Aorta (tissue), 5 donors: ENCODE measurements at regions not wholly inside any gene's neighbourhood (a gene's known extent, or its start where the extent isn't known, plus 50 kb on each side); places are given as distances from the start of the nearest gene placed in this dataset.

Source experiments
- ATAC-seq: fragments of 200-7000 bp; cut with Tn5 transposase; one replicate; pipeline ENCODE4 v1.9.1; 2022; ENCODE audit warnings: moderate library complexity; ENCODE audit not compliant: low FRiP score
- DNase-seq, 2 donors: peaks; one replicate each; pipeline ENCODE4 v3.0.0-alpha.2; 2020
- H3K27ac ChIP-seq, 2 donors: one replicate each; pipeline ENCODE4 v1.5.1; 2013; ENCODE audit warnings: low read length in 2 of 2, mild to moderate bottlenecking in 2 of 2, moderate library complexity in 2 of 2, control low read depth in 1 of 2, inconsistent platforms in 1 of 2, low read depth in 1 of 2
- H3K27me3 ChIP-seq, 2 donors: one replicate each; pipeline ENCODE4 v1.6.1; 2013; ENCODE audit warnings: control low read depth in 1 of 2, low read length in 1 of 2, mild to moderate bottlenecking in 1 of 2, moderate library complexity in 1 of 2; ENCODE audit not compliant: insufficient read depth in 2 of 2, control insufficient read depth in 1 of 2
- H3K36me3 ChIP-seq, 2 donors: one replicate each; pipeline ENCODE4 v1.6.1; 2013; ENCODE audit warnings: control low read depth in 1 of 2, low read length in 1 of 2, mild to moderate bottlenecking in 1 of 2; ENCODE audit not compliant: insufficient read depth in 2 of 2, control insufficient read depth in 1 of 2
- H3K4me1 ChIP-seq, 2 donors: one replicate each; pipeline ENCODE4 v1.6.1; 2013; ENCODE audit warnings: low read length in 2 of 2, control low read depth in 1 of 2, mild to moderate bottlenecking in 1 of 2, moderate library complexity in 1 of 2; ENCODE audit not compliant: insufficient read depth in 2 of 2, control insufficient read depth in 1 of 2
- H3K4me3 ChIP-seq, 2 donors: one replicate each; pipeline ENCODE4 v1.5.1; 2013; ENCODE audit warnings: low read length in 2 of 2, control low read depth in 1 of 2, mild to moderate bottlenecking in 1 of 2
- H3K9me3 ChIP-seq: one replicate; pipeline ENCODE4 v1.6.1; 2013; ENCODE audit warnings: mild to moderate bottlenecking, low read length; ENCODE audit not compliant: control insufficient read depth
- WGBS, 2 donors: extraction: QIAGEN DNeasy Blood & Tissue Kit; methylation state at CpG; one replicate each; pipeline ENCODE4 v1.1.7; 2013; 5-methylcytosine and 5-hydroxymethylcytosine counted together
- intact Hi-C, 2 donors: fragments of 100-400 bp; cut with DNase I; formaldehyde crosslinking; loops; one replicate each; pipeline versions ENCODE4 v1.14.2 to v1.15.0; 2022
- donor health status: healthy with polysubstance abuse.
- donor health status: Bipolar disorder and iron deficiency.
- donor health status: DM: no; HTN: no; CAD: no.
- donor health status: DM: no; HTN: no; CAD: no.
- donor health status: DM: yes; HTN: yes; CAD: no.

GRCh38 chr10:130901311-130902165 lies 410.0 kb downstream of the TCERG1L start:
- no peak for ATAC-seq
- WGBS, 2 donors, result 69 to 73% methylated on average over 15 of the region's 15 CpGs
- H3K4me1 ChIP-seq, result no peaks in the 10 kb centered on the region
- no peak overlapping the region for H3K27ac ChIP-seq
- no peak overlapping the region for H3K4me3 ChIP-seq
- no peaks in the 10 kb centered on the region for H3K27me3 ChIP-seq
- no peak for DNase-seq
- H3K36me3 ChIP-seq, result no peaks in the 10 kb centered on the region
- intact Hi-C loops, result no loop called here
- no peaks in the 10 kb centered on the region for H3K9me3 ChIP-seq

DNA sequence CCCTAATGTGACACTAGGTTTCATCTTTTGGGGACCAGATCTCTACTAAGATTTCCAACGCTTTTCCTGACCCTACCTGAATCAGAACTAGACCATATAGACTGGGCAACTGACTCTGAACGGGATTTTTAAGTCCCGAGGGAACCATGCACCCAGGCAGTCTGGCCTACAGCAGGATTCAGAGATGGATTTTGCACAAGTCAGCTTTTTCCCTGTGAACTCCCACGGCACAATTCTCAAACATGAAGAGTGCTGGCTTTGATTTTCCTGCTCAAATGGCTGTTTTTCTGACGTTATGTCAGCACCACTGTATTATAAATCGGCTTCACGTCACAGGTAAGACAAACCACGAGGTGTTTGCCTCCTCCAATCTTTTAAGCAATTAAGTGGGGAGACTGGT lies 409.1 kb downstream of the TCERG1L start:
- no peak for ATAC-seq
- 43 to 48% methylated on average over 8 of the region's 8 CpGs for WGBS, 2 donors
- DNase-seq, result no peak
- no peak overlapping the region for H3K4me3 ChIP-seq
- no peaks in the 10 kb centered on the region for H3K4me1 ChIP-seq
- no peak overlapping the region for H3K27ac ChIP-seq
- intact Hi-C loops, result no loop called here
- H3K36me3 ChIP-seq, result no peaks in the 10 kb centered on the region
- no peaks in the 10 kb centered on the region for H3K27me3 ChIP-seq
- H3K9me3 ChIP-seq, result no peaks in the 10 kb centered on the region

DNA sequence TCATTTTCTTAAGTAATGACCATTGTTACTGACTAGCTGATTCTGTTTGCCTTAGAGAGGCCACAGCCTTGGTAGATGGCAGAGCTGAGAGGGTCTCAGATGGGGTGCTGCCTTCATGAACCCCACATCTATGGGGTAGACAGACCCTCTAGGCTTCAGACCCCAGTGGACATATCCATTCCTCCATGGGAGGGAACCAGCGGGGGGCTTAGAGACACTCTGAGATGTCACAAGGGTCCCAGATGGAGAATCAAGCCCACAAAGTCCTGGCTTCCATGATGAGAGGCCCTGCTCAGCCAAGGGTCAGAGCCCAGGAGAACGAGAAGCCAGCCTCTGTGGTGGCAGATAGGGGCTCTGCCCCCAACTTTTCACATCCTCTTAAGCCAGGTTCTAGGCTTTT lies 408.6 kb downstream of the TCERG1L start:
- WGBS, 2 donors, result 67 to 75% methylated on average over 2 of the region's 2 CpGs
- ATAC-seq (no peak), DNase-seq (no peak)
- H3K4me1 ChIP-seq, result no peaks in the 10 kb centered on the region
- intact Hi-C loops, result no loop called here
- no peak overlapping the region for H3K4me3 ChIP-seq
- no peaks in the 10 kb centered on the region for H3K9me3 ChIP-seq
- no peaks in the 10 kb centered on the region for H3K27me3 ChIP-seq
- no peaks in the 10 kb centered on the region for H3K36me3 ChIP-seq
- H3K27ac ChIP-seq, result no peak overlapping the region

DNA sequence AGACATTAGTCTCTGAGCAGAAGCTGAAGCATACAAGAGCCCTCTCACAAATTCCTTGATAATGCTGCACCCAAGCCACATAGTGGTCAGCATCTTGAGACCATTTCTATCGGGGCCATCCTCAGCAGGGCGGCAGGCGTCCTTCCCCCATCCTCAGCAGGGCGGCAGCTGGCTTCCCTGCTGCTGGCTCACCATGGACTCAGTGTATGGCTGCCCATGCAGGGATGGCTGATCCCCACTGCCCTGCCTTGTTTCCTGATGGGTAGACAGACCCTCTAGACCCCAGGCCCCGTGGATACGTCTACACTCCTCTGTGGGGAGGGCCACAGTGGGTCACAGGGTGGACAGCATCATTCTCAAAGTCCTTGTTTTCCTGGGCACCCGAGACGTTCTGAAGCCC lies 406.8 kb downstream of the TCERG1L start:
- Histone ChIP-seq H3K4me1 (no peaks in the 10 kb centered on the region), H3K36me3 (no peaks in the 10 kb centered on the region), H3K9me3 (no peaks in the 10 kb centered on the region), H3K27me3 (no peaks in the 10 kb centered on the region), H3K27ac (no peak overlapping the region), H3K4me3 (no peak overlapping the region)
- ATAC-seq (no peak), DNase-seq (no peak)
- intact Hi-C loops, result no loop called here
- WGBS, 2 donors, result 74 to 78% methylated on average over 8 of the region's 8 CpGs

DNA sequence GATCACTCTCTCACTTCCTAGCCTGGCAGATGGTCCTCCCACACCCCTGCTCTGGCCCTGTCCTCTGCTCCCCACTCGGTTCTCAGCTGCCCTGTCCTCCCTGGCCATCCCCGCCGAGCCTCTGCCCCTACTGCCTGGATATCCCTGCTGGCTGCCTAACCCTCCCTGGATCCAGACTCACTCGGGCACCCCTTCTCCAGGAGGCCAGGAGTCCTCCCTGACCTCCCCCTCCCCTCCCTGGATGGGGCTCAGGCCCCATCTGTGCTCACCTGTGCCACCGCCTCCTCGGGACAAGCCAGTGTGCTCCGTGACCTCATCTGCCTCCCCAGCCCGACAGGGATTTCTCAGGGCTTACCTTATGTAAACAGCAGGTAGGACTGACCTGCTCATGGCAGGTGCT lies 406.1 kb downstream of the TCERG1L start:
- WGBS, 2 donors, result 77 to 84% methylated on average over 8 of the region's 8 CpGs
- ATAC-seq, result no peak
- intact Hi-C loops, result no loop called here

GRCh38 chr10:130905921-130906320 lies 405.6 kb downstream of the TCERG1L start:
- 69 to 77% methylated on average over 8 of the region's 8 CpGs for WGBS, 2 donors
- no peak overlapping the region for H3K4me3 ChIP-seq
- no peak for ATAC-seq

More for the DNA sequence above, 406.1 kb downstream of the TCERG1L start:
- Histone ChIP-seq H3K36me3 (no peaks in the 10 kb centered on the region), H3K4me1 (no peaks in the 10 kb centered on the region), H3K27me3 (no peaks in the 10 kb centered on the region), H3K9me3 (no peaks in the 10 kb centered on the region), H3K27ac (no peak overlapping the region), H3K4me3 (no peak overlapping the region)
- no peak for DNase-seq

GRCh38 chr10:130910848-130911247 lies 400.7 kb downstream of the TCERG1L start:
- Histone ChIP-seq H3K4me1 (no peaks in the 10 kb centered on the region), H3K27me3 (no peaks in the 10 kb centered on the region), H3K27ac (no peak overlapping the region), H3K9me3 (peaks cover 3% of the 10 kb centered on the region), H3K36me3 (no peaks in the 10 kb centered on the region), H3K4me3 (no peak overlapping the region)
- WGBS, 2 donors, result 80 to 82% methylated on average over 2 of the region's 2 CpGs
- ATAC-seq (no peak), DNase-seq (no peak)
- intact Hi-C loops, result no loop called here

More at GRCh38 chr10:130905921-130906320, 405.6 kb downstream of the TCERG1L start:
- no peaks in the 10 kb centered on the region for H3K36me3 ChIP-seq
- intact Hi-C loops, result no loop called here
- no peaks in the 10 kb centered on the region for H3K4me1 ChIP-seq
- H3K9me3 ChIP-seq, result no peaks in the 10 kb centered on the region
- H3K27me3 ChIP-seq, result no peaks in the 10 kb centered on the region
- H3K27ac ChIP-seq, result no peak overlapping the region
- DNase-seq, result no peak

DNA sequence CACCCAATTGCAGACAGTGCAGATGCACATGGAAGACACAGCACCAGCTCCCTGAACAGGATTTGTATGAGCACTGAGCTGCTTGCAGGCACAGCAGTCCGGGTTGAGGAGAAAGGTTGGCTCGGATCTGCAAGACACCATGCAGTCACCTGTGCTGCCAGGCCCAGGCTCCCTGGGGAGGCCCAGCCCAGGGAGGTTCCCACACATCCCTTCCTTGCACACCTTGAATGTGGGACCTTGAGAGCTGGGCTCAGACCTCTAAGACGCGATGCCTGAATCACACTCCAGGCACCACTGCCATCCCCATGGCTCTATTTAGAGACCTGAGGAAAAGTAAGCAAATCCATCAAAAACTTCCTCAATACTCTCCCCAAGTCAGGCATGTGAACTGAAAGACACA lies 397.7 kb downstream of the TCERG1L start:
- no peaks in the 10 kb centered on the region for H3K36me3 ChIP-seq
- no peaks in the 10 kb centered on the region for H3K4me1 ChIP-seq
- no peak for ATAC-seq
- H3K27ac ChIP-seq, result no peak overlapping the region
- no peak for DNase-seq
- WGBS, 2 donors, result 92 to 94% methylated on average over 4 of the region's 4 CpGs
- no peak overlapping the region for H3K4me3 ChIP-seq
- no peaks in the 10 kb centered on the region for H3K27me3 ChIP-seq
- H3K9me3 ChIP-seq, result peaks cover 8% of the 10 kb centered on the region
- intact Hi-C loops, result no loop called here

DNA sequence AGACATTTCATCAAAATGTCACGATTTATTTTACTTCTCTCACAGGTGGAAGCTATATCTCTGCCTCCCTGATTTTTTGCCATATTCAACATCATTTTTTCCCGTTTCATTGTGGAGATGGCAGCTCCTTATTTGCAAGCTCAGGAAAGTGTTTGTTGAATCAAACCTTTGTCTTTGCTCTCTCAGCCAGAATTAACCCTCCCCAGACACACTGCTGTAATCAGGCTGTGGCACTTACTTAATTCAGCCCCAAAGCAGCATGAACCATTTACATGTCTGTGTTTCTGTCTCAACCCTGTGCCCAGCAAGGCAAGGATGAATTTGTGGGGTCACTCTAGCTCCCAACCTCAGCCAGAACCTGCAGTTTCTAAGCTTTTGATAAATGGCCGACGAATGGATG lies 397.2 kb downstream of the TCERG1L start:
- H3K27me3 ChIP-seq, result no peaks in the 10 kb centered on the region
- H3K9me3 ChIP-seq, result peaks cover 8% of the 10 kb centered on the region
- intact Hi-C loops, result no loop called here
- ATAC-seq (no peak), DNase-seq (no peak)
- H3K4me1 ChIP-seq, result no peaks in the 10 kb centered on the region
- H3K4me3 ChIP-seq, result no peak overlapping the region
- 72 to 76% methylated on average over 4 of the region's 4 CpGs for WGBS, 2 donors
- no peaks in the 10 kb centered on the region for H3K36me3 ChIP-seq
- H3K27ac ChIP-seq, result no peak overlapping the region
